AG04449 (cell line): ENCODE measurements at regions not wholly inside any gene's neighbourhood (a gene's known extent, or its start where the extent isn't known, plus 50 kb on each side); places are given as distances from the start of the nearest gene placed in this dataset.

Experiments used
- CTCF ChIA-PET: fragments of 350-600 bp; formaldehyde crosslinking; extraction: SDS; loops from one replicate; lab custom pipeline; 2021; ENCODE audit warnings: antibody characterized with exemption; lab: Yijun Ruan, JAX
- POLR2A ChIA-PET: fragments of 400-600, 350-600 bp; formaldehyde crosslinking; extraction: SDS; loops from one replicate; lab custom pipeline; 2020; ENCODE audit warnings: antibody characterized with exemption, inconsistent platforms; lab: Yijun Ruan, JAX
- DNase-seq: peaks from one replicate; pipeline ENCODE4 v3.0.0-alpha.2; 2010; ENCODE audit warnings: low read depth, low spot score
- H3K4me3 ChIP-seq: 2 replicates; pipeline ENCODE4 v1.5.1; 2011; ENCODE audit warnings: low read depth, mild to moderate bottlenecking, control low read depth, low read length
- CTCF ChIP-seq: IDR thresholded peaks from one replicate; pipeline ENCODE4 v1.5.1; 2011; ENCODE audit warnings: mild to moderate bottlenecking, moderate library complexity, low read length, control low read depth, inconsistent platforms; ENCODE audit not compliant: insufficient read depth; ENCODE audit errors: missing control alignments

GRCh38 chr3:124137216-124137615 lies 145.3 kb upstream of the ROPN1 start:
- no peak overlapping the region for H3K4me3 ChIP-seq
- ChIA-PET CTCF (no interaction called here), POLR2A (no interaction called here)
- TF ChIP-seq CTCF, result no peak
- DNase-seq, result no peak

- ChIA-PET CTCF (no interaction called here), POLR2A (interaction anchor here (0.6 kb wide), 1 partner anchor 9 kb away, joined by 3 read pairs; no protein-coding TSS in a partner anchor)
- DNase-seq, result no peak
- no peak for TF ChIP-seq CTCF
- H3K4me3 ChIP-seq, result no peak overlapping the region
Measured at GRCh38 chr3:124138148-124138547, 146.2 kb upstream of the ROPN1 start.

- POLR2A ChIA-PET, result no interaction called here
Measured at GRCh38 chr3:124140746-124141145, 148.8 kb upstream of the ROPN1 start.

GRCh38 chr3:124142389-124142970 lies 150.6 kb upstream of the ROPN1 start:
- H3K4me3 ChIP-seq, result no peak overlapping the region
- ChIA-PET POLR2A (no interaction called here), CTCF (interaction anchor here (0.9 to 1.5 kb wide), 2 partner anchors 9 to 142 kb away, joined by 3 read pairs; no protein-coding TSS in a partner anchor)
- no peak for DNase-seq
- TF ChIP-seq CTCF, result no peak

More at GRCh38 chr3:124140746-124141145, 148.8 kb upstream of the ROPN1 start:
- CTCF ChIA-PET, result interaction anchor here (0.7 to 2.1 kb wide), 3 partner anchors 8 to 126 kb away, joined by 3 to 6 read pairs (median 4); no protein-coding TSS in a partner anchor
- no peak for DNase-seq
- TF ChIP-seq CTCF, result no peak
- no peak overlapping the region for H3K4me3 ChIP-seq

- H3K4me3 ChIP-seq, result no peak overlapping the region
- DNase-seq, result no peak
- ChIA-PET CTCF (interaction anchor here (1.2 to 1.5 kb wide), 3 partner anchors 10 to 37 kb away, joined by 3 to 4 read pairs (median 3); no protein-coding TSS in a partner anchor), POLR2A (no interaction called here)
- no peak for TF ChIP-seq CTCF
Measured at GRCh38 chr3:124143047-124143446, 151.1 kb upstream of the ROPN1 start.

- no peak overlapping the region for H3K4me3 ChIP-seq
- POLR2A ChIA-PET, result no interaction called here
- no peak for DNase-seq
- CTCF ChIA-PET, result interaction anchor here (0.9 to 1.3 kb wide), 3 partner anchors 12 to 111 kb away, joined by 3 to 4 read pairs (median 3); partner anchors contain the start of gene KALRN
- no peak for TF ChIP-seq CTCF
Measured at GRCh38 chr3:124144035-124144814, 152.3 kb upstream of the ROPN1 start.
